AG04449 (cell line): ENCODE measurements at regions not wholly inside any gene's neighbourhood (a gene's known extent, or its start where the extent isn't known, plus 50 kb on each side); places are given as distances from the start of the nearest gene placed in this dataset.

Experiments
- CTCF ChIA-PET: fragments of 350-600 bp; formaldehyde crosslinking; extraction: SDS; loops from one replicate; lab custom pipeline; 2021; ENCODE audit warnings: antibody characterized with exemption; lab: Yijun Ruan, JAX
- POLR2A ChIA-PET: fragments of 400-600, 350-600 bp; formaldehyde crosslinking; extraction: SDS; loops from one replicate; lab custom pipeline; 2020; ENCODE audit warnings: antibody characterized with exemption, inconsistent platforms; lab: Yijun Ruan, JAX
- DNase-seq: peaks from one replicate; pipeline ENCODE4 v3.0.0-alpha.2; 2010; ENCODE audit warnings: low read depth, low spot score
- H3K4me3 ChIP-seq: 2 replicates; pipeline ENCODE4 v1.5.1; 2011; ENCODE audit warnings: low read depth, mild to moderate bottlenecking, control low read depth, low read length
- TF ChIP-seq, protein P1 (sequence below): IDR thresholded peaks from one replicate; pipeline ENCODE4 v1.5.1; 2011; ENCODE audit warnings: mild to moderate bottlenecking, moderate library complexity, low read length, control low read depth, inconsistent platforms; ENCODE audit not compliant: insufficient read depth; ENCODE audit errors: missing control alignments

DNA sequence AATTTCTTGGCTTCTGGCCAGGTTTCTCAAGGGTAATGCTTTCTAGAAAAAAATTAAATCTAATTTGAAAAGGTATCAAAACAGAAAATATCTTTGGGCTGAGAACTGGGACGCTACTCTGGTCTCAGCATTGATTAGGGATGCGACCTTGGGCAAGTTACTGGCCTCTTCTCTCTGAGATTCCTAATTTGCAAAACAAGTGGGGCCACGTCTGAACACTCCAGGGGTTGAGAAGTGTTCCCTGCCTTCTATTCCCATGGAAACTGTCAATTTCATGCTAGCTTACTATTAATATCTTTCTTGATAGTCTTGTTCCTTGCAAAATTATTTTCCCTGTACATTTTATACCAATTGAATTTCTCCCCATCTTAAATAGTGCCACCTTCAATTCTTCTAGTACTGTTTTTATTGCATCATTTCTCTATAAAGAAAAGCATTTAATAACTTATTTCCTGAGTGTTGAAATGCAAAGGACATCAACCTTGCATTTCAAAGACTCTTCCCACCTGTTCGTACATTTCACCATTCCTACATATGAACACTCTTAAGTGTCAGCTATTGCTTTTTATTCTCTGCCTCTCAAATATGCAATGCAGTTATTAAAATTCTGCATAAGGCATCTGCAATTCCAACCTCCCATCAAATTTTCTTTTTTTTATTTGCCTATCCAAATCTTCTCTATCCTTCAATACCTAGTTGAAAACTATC lies 118.3 kb upstream of the DSEL start:
- ChIA-PET POLR2A (no interaction called here), CTCF (interaction anchor here (0.6 kb wide), 1 partner anchor 163 kb away, joined by 3 read pairs; no protein-coding TSS in a partner anchor)
- H3K4me3 ChIP-seq: no peak overlapping the region
- DNase-seq: no peak
- TF ChIP-seq, protein P1, sequence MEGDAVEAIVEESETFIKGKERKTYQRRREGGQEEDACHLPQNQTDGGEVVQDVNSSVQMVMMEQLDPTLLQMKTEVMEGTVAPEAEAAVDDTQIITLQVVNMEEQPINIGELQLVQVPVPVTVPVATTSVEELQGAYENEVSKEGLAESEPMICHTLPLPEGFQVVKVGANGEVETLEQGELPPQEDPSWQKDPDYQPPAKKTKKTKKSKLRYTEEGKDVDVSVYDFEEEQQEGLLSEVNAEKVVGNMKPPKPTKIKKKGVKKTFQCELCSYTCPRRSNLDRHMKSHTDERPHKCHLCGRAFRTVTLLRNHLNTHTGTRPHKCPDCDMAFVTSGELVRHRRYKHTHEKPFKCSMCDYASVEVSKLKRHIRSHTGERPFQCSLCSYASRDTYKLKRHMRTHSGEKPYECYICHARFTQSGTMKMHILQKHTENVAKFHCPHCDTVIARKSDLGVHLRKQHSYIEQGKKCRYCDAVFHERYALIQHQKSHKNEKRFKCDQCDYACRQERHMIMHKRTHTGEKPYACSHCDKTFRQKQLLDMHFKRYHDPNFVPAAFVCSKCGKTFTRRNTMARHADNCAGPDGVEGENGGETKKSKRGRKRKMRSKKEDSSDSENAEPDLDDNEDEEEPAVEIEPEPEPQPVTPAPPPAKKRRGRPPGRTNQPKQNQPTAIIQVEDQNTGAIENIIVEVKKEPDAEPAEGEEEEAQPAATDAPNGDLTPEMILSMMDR: no peak

DNA sequence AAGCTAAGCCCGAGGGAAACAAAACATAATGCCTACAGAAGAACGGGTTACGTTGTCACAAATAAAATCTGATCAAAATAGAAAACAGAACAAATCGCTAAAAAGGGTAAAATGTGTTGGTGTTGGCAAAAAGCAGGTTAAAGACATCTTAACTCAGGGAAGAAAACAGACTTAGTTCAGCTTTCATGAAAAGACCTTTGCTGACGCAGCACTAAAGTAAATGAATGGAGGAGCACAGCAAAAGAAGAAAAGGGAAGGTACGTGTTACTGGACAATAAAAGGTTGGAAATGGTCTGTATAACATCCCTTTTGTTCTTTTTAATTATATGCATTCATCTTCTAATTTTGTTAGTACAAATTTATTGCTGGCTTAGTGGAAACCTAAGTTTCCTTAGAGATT lies 117.4 kb upstream of the DSEL start:
- TF ChIP-seq, protein P1: no peak
- no peak overlapping the region for H3K4me3 ChIP-seq
- ChIA-PET CTCF (no interaction called here), POLR2A (no interaction called here)
- DNase-seq: no peak

DNA sequence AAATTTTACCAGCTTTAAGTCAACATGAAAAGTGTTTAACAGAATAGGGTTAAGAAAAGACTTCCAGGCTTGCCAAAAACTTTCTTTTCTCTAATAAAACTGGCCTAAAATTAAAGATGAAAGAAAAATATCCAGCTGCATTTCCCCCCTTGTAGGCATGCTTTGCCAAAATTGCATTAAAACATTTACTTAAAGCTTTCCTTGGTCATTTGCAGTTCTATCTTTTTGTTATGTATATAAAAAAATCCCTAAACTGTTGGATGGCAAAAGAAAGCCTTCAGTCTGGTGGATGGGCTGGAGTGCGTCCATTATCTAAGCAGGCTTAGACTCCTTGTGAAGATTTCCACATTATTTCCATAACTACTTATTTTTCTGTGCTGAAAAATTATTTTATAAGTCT lies 105.4 kb upstream of the DSEL start:
- ChIA-PET CTCF (interaction anchor here (0.6 kb wide), 1 partner anchor 1038 kb away, joined by 3 read pairs; no protein-coding TSS in a partner anchor), POLR2A (no interaction called here)
- TF ChIP-seq, protein P1: no peak
- no peak for DNase-seq
- H3K4me3 ChIP-seq: no peak overlapping the region

DNA sequence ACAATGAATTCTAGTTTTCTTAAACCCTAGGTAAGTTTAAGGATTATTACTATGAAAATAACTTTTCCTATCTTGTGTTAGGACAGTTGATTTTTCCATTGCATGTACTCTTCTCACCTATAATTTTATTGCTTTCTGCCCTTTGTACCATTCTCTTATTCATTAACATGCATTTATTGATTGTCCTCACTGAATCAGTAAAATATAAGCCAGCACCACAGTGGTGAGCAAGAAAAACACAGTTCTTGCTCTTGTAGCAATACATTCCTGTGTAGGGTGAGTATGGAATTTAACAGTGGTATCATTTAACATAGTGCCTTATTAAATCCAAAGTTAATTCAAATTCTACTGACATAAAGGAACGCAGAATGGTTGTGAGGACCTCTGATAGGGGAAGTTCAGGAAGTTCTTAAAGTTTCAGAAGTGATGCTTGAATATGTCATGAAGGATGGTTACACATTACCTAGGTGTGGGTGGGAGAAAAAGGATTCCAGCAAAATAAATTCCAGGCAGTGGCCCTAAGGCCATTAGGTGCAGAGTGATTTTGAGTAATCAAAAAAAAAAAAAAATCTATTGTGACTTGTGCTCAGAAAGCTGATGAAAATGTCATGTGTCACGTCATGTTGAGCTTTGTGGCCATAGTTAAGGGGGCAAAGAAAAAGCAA lies 104.7 kb upstream of the DSEL start:
- TF ChIP-seq, protein P1: no peak
- POLR2A ChIA-PET: no interaction called here
- no peak for DNase-seq
- H3K4me3 ChIP-seq: no peak overlapping the region
- CTCF ChIA-PET: no interaction called here

GRCh38 chr18:67618061-67618460 lies 101.5 kb upstream of the DSEL start:
- TF ChIP-seq, protein P1: no peak
- no peak for DNase-seq
- ChIA-PET CTCF (no interaction called here), POLR2A (no interaction called here)
- H3K4me3 ChIP-seq: no peak overlapping the region

- ChIA-PET CTCF (no interaction called here), POLR2A (no interaction called here)
- DNase-seq: no peak
- TF ChIP-seq, protein P1: no peak
- no peak overlapping the region for H3K4me3 ChIP-seq
These were observed 99.4 kb upstream of the DSEL start for GRCh38 chr18:67615876-67616275.
